Fibroblast of skin of right quadriceps (primary cell): ENCODE measurements at regions not wholly inside any gene's neighbourhood (a gene's known extent, or its start where the extent isn't known, plus 50 kb on each side); places are given as distances from the start of the nearest gene placed in this dataset.

Experiments
- DNase-seq: peaks from one replicate; pipeline ENCODE4 v3.0.0-alpha.2; 2013

DNA sequence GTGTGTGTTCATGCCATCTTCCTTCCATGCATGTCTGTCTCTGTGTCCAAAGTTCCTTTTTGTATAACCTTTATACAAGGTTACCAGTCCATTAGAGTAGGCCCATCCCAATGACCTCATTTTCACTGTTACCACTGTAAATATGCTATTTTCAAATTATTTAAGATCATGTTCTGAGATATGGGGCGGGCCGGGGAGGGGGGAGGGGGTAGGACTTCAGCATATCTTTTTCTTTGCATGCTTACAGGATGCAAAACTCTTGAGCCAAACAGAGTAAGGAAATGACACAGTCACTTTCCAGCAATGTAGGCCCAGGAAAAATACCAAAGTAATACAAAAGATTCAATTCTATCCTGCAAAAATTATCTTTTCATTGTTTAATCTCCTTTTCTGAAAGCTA lies 124.1 kb upstream of the HNRNPA3 start:
- no peak for DNase-seq

- DNase-seq, result no peak
Measured at GRCh38 chr2:177090967-177091366, 121.6 kb upstream of the HNRNPA3 start.

DNA sequence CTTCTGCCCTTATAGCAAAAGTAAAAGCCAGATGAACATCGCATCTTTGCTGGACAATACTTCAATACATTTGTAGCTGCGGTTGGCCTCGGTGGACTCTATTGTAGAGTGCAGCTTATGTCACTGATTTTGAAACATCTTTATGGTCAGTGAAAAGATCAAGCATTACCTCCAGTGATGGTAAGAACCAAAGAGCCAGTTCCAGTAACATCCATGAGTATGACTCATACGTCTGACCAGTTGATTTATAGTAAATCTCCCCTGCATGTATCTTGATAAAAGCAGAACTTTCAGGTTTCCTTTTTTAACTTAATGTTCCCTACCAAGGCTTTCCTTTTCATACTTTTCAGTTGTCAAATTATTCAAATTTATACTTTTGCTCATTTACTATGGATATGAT lies 119.2 kb upstream of the HNRNPA3 start:
- no peak for DNase-seq

DNA sequence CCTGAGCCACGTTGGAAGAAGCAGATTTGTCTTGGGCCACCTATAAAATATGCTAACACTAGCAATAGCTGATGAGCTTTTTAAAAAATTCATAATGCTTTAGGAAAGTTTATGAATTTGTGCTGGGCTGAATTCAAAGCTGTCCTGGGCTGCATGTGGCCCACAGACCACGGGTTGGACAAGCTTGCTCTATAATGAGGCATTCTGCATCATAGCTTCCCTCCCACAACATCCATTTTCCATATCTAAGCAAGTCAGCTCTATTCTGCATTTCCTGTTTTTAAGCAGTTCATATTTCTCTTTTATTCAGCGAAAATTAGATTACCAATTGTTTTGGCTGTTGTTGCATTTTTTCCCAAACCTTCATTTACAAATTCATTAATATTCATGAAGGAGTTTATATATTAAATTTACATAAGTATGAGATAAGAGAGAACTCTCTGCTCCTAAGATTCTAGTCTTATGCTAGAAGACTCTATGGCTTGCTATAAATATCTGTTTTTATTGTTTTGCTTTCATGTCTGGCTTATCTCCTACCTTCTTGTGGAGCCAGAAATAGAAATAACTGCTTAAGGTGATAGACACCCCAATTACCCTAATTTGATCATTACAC lies 114.5 kb upstream of the HNRNPA3 start:
- no peak for DNase-seq

GRCh38 chr2:177101930-177102329 lies 110.7 kb upstream of the HNRNPA3 start:
- DNase-seq, result no peak

DNA sequence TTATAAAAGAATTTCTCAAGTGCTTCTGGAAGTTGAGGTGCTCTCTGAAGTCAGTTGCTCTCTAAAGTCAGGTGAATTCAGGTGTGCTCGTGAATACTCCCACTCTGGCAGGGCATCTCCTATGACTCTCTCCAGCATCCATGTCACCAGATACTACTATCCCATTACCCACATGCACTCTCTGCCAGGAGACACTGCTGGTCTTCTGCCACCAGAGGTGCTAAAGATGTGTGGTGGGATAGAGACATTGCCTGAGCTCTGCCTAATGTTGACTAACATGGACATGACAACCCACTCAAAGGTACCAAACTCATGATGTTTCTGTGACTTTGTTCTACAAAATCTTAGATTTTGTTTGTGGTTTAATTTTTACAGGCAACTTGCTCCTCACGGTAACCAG lies 106.4 kb upstream of the HNRNPA3 start:
- DNase-seq, result no peak

DNA sequence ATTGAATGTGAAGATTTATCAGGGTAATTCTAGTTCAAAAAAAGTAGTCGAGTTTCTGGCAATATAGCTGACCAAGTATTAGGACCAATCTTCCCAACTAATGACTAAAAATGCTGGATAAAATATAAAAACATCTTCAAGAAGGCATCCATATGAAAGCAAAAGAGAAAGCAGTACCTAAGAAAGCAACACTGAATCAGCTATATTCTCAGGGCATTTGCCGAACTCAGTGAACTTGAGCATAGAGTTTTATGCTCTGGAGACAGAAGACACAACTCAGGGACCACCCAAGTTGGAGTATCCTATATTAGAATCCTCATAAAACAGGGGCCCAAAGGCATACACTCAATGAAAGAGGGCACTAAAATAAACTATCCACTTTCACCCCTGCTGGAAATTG lies 103.7 kb upstream of the HNRNPA3 start:
- DNase-seq, result no peak

DNA sequence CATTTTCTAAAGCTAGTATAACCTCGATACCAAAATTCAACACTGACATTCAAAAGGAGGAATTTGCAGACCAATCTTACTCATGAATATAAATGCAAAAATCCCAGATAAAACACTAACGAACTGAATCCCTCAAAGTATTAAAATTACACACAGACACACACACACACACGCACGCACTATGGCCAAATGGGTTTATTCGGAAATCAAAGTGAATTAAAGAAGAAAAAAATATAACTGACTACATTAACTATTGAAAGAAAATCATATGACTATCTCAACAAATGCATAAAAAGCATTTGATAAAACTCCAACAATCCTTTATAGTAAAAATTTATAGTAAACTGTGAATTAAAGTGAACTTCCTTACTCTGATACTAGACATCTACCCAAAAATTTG lies 97.9 kb upstream of the HNRNPA3 start:
- DNase-seq, result no peak

DNA sequence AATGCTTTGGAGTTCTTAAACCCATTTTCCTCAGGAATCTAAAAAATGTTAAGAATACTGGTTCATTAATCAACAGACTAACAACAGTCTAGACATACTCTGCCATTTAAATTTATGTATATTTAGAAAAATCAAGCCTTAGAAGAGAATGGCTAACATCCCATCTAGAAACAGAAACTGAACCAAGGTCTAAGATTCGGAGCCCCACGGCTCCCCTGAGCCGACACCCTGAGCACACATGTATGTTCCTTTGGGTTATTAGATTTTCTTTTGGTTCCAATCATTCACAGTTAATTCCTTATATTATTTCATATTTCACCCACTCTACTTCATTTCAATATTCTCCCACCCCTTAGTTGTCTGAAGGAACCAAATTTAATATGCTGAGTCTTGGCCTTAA lies 94.8 kb upstream of the HNRNPA3 start:
- no peak for DNase-seq

GRCh38 chr2:177118636-177119035 lies 94.0 kb upstream of the HNRNPA3 start:
- DNase-seq, result no peak

DNA sequence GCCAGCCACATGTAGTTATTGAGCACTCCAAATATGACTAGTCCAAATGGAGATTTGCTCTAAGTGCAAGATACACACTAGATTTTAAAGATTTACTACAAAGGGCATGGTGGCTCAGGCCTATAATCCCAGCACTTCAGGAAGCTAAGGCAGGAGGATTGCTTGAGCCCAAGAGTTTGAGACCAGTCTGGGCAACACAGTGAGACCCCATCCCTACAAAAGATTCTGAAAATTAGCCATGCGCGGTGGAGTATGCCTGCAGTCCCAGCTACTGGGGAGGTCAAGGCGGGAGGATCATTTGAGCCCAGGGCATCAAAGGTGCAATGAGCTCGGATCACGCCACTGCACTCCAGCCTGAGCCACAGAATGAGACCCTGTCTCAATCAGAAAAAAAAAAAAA lies 93.5 kb upstream of the HNRNPA3 start:
- no peak for DNase-seq

GRCh38 chr2:177123048-177123447 lies 89.5 kb upstream of the HNRNPA3 start:
- DNase-seq, result no peak

DNA sequence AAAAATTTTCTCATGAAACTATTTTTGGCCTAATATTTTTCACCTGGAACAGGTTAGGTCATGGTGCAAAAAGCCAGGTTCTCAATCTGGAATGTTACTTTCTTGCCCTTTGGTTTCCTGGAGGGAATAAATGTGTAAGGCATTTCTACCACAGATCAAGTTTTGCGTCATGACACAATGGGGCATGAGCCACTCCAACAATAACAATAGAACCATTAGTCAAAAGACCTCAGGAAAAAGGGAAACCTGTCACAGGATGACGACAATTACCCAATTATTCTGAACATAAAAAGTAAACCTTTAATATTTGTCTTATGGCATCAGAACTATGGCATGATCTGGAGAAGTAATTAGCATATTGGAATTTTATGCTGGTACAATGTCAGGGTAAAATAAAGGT lies 88.2 kb upstream of the HNRNPA3 start:
- DNase-seq, result no peak

DNA sequence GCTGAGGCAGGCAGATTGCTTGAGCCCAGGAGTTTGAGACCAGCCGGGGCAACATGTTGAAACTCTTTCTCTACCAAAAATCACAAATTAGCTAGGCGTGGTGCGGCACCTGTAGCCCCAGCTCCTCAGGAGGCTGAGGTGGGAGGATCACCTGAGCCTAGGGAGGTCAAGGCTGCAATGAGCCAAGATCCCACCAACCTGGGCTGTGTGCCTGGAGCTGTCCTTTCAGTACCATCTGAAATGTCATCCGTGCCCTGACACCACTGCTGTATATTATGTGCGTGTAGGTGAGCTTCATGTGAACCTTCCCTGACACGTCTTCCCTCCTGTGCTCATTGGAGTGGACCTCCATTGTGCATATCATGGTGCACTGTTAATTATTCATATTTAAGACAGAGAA lies 84.8 kb upstream of the HNRNPA3 start:
- no peak for DNase-seq

DNA sequence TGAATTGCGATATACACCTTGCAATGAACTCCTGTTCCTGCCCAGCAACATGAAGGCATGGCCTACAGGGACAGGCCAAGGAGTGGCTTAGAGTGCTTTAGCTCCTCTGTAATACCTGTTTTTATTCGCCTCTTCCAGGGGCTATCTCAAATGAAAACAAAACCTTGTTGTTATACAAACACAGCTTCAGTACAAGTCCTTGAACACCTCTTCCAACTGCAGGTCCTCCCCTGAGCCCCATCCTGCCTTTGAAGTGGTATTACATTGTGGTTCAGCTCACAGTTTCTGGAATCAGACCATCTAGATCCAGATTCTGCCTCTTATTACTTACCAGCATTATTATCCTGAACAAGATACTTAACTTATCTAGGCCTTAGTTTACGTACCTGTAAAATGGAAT lies 83.0 kb upstream of the HNRNPA3 start:
- DNase-seq, result no peak

DNA sequence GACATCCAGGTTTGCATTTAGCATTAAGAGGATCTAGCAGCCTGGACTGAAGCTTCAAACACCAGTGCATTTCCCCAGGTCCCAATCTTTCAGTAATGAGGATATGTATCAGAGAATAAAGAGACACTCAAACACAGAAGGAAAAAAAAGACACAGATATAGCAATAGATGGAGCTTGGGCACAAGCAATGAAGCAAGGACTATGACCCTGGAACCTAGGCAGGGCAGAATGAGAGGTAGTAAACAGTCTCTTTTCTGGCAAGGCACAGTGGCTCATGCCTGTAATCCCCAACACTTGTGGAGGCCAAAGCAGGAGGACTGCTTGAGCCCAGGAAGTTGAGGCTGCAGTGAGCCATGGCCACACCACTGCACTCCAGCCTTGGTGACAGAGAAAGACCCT lies 80.7 kb upstream of the HNRNPA3 start:
- DNase-seq, result no peak

DNA sequence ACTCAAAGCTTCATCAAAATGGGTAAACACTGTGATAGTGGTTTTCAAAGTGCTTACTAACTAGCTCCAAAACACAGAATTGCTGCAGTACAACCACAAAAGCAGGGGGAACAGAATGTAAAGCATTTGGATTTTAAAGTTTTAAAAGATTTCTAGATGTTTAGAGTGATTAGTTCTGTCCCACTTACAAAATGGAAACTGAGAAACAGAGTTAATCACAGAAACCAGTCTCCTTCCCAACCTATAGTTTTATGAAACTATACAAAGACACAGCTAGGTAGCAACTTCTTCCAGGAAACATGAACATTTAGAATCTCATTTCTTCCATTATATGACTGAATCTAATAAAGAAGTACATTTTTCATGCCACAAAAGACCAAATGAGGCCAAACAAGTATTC lies 73.8 kb upstream of the HNRNPA3 start:
- no peak for DNase-seq

GRCh38 chr2:177141866-177142265 lies 70.7 kb upstream of the HNRNPA3 start:
- no peak for DNase-seq

- DNase-seq, result peak; percentile 76
Measured at GRCh38 chr2:177143444-177143843, 69.2 kb upstream of the HNRNPA3 start.

GRCh38 chr2:177147093-177147694 lies 65.4 kb upstream of the HNRNPA3 start:
- peak; percentile 60 for DNase-seq

GRCh38 chr2:177147834-177148445 lies 64.7 kb upstream of the HNRNPA3 start:
- no peak for DNase-seq

- peak; percentile 72 for DNase-seq
Measured at GRCh38 chr2:177148477-177149154, 64.0 kb upstream of the HNRNPA3 start.

GRCh38 chr2:177149155-177149503 lies 63.5 kb upstream of the HNRNPA3 start:
- no peak for DNase-seq

- DNase-seq, result no peak
Measured at GRCh38 chr2:177153805-177154204, 58.8 kb upstream of the HNRNPA3 start.
